ENCODE measurements at regions not wholly inside any gene's neighbourhood (a gene's known extent, or its start where the extent isn't known, plus 50 kb on each side); places are given as distances from the start of the nearest gene placed in this dataset.

GRCh38 chr19:31955884-31956283 is 389.5 kb upstream of the ZNF507 start:
- TF ChIP-seq NR2C2 (CRISPR knock-in tag; IDR thresholded peaks at IDR 0.05; ENCODE audit: borderline replicate concordance) (no peak), IRF1 (CRISPR knock-in tag; IDR thresholded peaks at IDR 0.05; ENCODE audit: low read depth) (no peak), ZNF615 (CRISPR knock-in tag; IDR thresholded peaks at IDR 0.05; ENCODE audit: borderline replicate concordance) (no peak)

Data from HepG2 (cell line).